ENCODE measurements at regions not wholly inside any gene's neighbourhood (a gene's known extent, or its start where the extent isn't known, plus 50 kb on each side); places are given as distances from the start of the nearest gene placed in this dataset.

DNA sequence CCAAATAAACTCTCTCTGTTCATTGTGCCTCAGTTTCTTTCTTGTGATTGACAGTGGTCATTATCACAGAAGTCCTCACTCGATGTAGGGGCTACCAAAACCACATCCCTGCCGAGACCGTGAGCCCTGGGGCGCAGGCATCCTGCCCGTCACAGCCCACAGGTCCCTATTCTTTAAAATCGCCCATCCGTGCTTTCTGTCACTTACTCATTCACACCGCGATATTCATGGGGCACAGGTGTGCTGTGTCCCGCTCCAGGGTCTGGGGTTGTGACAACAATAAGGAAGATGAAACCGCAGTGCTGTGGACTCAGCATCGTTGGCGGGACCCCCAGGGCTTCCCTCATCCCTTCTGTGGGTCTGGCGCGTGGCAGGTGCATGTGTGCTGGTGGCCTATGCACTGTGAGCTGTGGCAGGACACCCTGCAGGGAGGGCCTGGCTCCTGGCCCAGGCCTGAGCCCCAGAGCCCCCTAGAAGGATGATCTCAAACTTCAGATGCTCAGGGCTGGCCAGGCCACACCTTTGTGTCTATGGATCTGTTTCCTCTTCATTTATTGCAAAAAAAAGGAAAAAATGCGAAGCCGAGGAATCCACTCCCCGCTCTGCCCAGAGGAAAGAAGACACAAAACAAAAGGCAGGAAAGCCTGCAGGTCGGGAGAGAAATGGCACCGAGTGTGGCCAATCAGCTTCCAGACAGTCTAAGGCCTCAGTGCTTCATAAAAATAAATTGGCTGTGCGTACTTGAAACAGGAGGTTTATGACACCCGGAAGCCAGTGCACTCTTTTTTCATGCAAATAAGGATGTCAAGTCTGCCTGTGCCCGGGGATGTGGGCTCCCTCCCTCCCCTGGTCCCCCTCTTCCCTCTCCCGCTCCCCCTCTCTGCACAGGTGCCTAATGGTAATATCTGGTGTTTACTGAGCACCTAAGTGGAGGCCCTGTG is 109.5 kb upstream of the ADRA2C start:
- TF ChIP-seq, protein P1, sequence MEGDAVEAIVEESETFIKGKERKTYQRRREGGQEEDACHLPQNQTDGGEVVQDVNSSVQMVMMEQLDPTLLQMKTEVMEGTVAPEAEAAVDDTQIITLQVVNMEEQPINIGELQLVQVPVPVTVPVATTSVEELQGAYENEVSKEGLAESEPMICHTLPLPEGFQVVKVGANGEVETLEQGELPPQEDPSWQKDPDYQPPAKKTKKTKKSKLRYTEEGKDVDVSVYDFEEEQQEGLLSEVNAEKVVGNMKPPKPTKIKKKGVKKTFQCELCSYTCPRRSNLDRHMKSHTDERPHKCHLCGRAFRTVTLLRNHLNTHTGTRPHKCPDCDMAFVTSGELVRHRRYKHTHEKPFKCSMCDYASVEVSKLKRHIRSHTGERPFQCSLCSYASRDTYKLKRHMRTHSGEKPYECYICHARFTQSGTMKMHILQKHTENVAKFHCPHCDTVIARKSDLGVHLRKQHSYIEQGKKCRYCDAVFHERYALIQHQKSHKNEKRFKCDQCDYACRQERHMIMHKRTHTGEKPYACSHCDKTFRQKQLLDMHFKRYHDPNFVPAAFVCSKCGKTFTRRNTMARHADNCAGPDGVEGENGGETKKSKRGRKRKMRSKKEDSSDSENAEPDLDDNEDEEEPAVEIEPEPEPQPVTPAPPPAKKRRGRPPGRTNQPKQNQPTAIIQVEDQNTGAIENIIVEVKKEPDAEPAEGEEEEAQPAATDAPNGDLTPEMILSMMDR (IDR thresholded peaks at IDR 0.05; ENCODE audit: insufficient read depth, low read length, poor library complexity, severe bottlenecking): no peak
- no peak for TF ChIP-seq EZH2phosphoT487 (conservative IDR thresholded peaks at IDR 0.05; ENCODE audit: low read length)

Measured in SU-DHL-6 (cell line).